Heart left ventricle (tissue), 13 donors: ENCODE measurements at regions not wholly inside any gene's neighbourhood (a gene's known extent, or its start where the extent isn't known, plus 50 kb on each side); places are given as distances from the start of the nearest gene placed in this dataset.

Source experiments
- CTCF ChIP-seq, 12 donors: fragments of 200-600 bp; sonication (generic) in 4 of 12; IDR thresholded peaks; one replicate each; pipeline versions ENCODE4 v1.5.0 to v1.8.0; 2018 to 2022; ENCODE audit warnings: antibody characterized with exemption in 12 of 12, mild to moderate bottlenecking in 5 of 12
- POLR2A ChIP-seq, 2 donors: fragments of 450-650 bp; IDR thresholded peaks; one replicate each; pipeline ENCODE4 v1.6.1; 2017; ENCODE audit warnings: antibody characterized with exemption in 2 of 2, mild to moderate bottlenecking in 2 of 2, moderate library complexity in 2 of 2
- donor health status: ischemic (EF 13 %, LVEDD 7.1; RV severe dilation, severe dysfunction).
- donor health status: DM: no; HTN: yes; CAD: no.
- donor health status: DM: no; HTN: no; CAD: no.
- donor health status: ischemic (EF 25% LVEDD 6.9; RV normal size, moderate dysfunction).
- donor health status: ischemic (EF 25% LVEDD 5.7; RV mildly dilated, moderate dysfunction).
- donor health status: ischemic (EF 35%, LVEDD 5.7; RV mildly dilated, moderate dysfunction).
- donor health status: nonischemic (EF 11% LVEDD 7.7; RV severe dilation, severe dysfunction).
- donor health status: DM: yes; HTN: yes; CAD: no.
- donor health status: PGD.
- donor health status: ischemic (EF 29% LVEDD 5.4; RV normal size, mild dysfunction).
- donor health status: nonischemic (EF 23%, LVEDD 6.1; RV moderate dilation, normal function).

- TF ChIP-seq CTCF (IDR thresholded peaks at IDR 0.05) (no peak), POLR2A (IDR thresholded peaks at IDR 0.05) (no peak)
Measured at GRCh38 chr6:106735136-106735633, 105.8 kb downstream of the QRSL1 start.
